Trophoblast cell (in vitro differentiated cells and primary cell): ENCODE measurements at regions not wholly inside any gene's neighbourhood (a gene's known extent, or its start where the extent isn't known, plus 50 kb on each side); places are given as distances from the start of the nearest gene placed in this dataset.

Experiments used
- DNase-seq, 2 donors: peaks; one replicate each; pipeline ENCODE4 v3.0.0-alpha.2; 2016
- H2AFZ ChIP-seq: 2 replicates; pipeline ENCODE4 v1.6.1; 2013; ENCODE audit warnings: low read length, moderate library complexity, mild to moderate bottlenecking; ENCODE audit not compliant: insufficient read depth, poor library complexity
- H2AK5ac ChIP-seq: 2 replicates; pipeline ENCODE4 v1.6.1; 2013; ENCODE audit warnings: mild to moderate bottlenecking, low read length
- H2BK120ac ChIP-seq: 2 replicates; pipeline ENCODE4 v1.6.1; 2013; ENCODE audit warnings: low read length, mild to moderate bottlenecking, moderate library complexity; ENCODE audit not compliant: insufficient read depth, poor library complexity
- H2BK12ac ChIP-seq: 2 replicates; pipeline ENCODE4 v1.6.1; 2013; ENCODE audit warnings: mild to moderate bottlenecking, low read length, moderate library complexity
- H2BK5ac ChIP-seq: 2 replicates; pipeline ENCODE4 v1.6.1; 2013; ENCODE audit warnings: low read length, low read depth, moderate library complexity, mild to moderate bottlenecking; ENCODE audit not compliant: poor library complexity
- H3K14ac ChIP-seq: 2 replicates; pipeline ENCODE4 v1.6.1; 2013; ENCODE audit warnings: mild to moderate bottlenecking, low read length
- H3K18ac ChIP-seq: 2 replicates; pipeline ENCODE4 v1.6.1; 2013; ENCODE audit warnings: mild to moderate bottlenecking, low read length
- H3K23ac ChIP-seq: 2 replicates; pipeline ENCODE4 v1.6.1; 2013; ENCODE audit warnings: low read length
- H3K27ac ChIP-seq: 2 replicates; pipeline ENCODE4 v1.5.1; 2013; ENCODE audit warnings: low read depth, mild to moderate bottlenecking, inconsistent platforms, low read length, moderate library complexity
- H3K27me3 ChIP-seq: 2 replicates; pipeline ENCODE4 v1.6.1; 2013; ENCODE audit warnings: inconsistent platforms, mild to moderate bottlenecking, low read length, moderate library complexity; ENCODE audit not compliant: insufficient read depth
- H3K36me3 ChIP-seq, 2 experiments: 1 replicate in 1 of 2; 2 replicates in 1 of 2; pipeline ENCODE4 v1.6.1; 2013; ENCODE audit warnings: low read length in 2 of 2, mild to moderate bottlenecking in 2 of 2, moderate library complexity in 1 of 2; ENCODE audit not compliant: insufficient read depth in 2 of 2, control insufficient read depth in 1 of 2
- H3K4ac ChIP-seq: 2 replicates; pipeline ENCODE4 v1.6.1; 2013; ENCODE audit warnings: low read depth, mild to moderate bottlenecking, low read length, moderate library complexity
- H3K4me1 ChIP-seq, 2 experiments: 1 replicate in 1 of 2; 2 replicates in 1 of 2; pipeline ENCODE4 v1.6.1; 2013; ENCODE audit warnings: low read length in 2 of 2, mild to moderate bottlenecking in 2 of 2, moderate library complexity in 1 of 2; ENCODE audit not compliant: insufficient read depth in 2 of 2, control insufficient read depth in 1 of 2
- H3K4me2 ChIP-seq: 2 replicates; pipeline ENCODE4 v1.6.1; 2013; ENCODE audit warnings: inconsistent platforms, mild to moderate bottlenecking, low read length, moderate library complexity
- H3K4me3 ChIP-seq: 2 replicates; pipeline ENCODE4 v1.5.1; 2013; ENCODE audit warnings: mild to moderate bottlenecking, low read depth, low read length, inconsistent platforms
- H3K79me1 ChIP-seq: one replicate; pipeline ENCODE4 v1.6.1; 2013; ENCODE audit warnings: low read length
- H3K79me2 ChIP-seq: 2 replicates; pipeline ENCODE4 v1.6.1; 2013; ENCODE audit warnings: low read length, mild to moderate bottlenecking; ENCODE audit not compliant: control insufficient read depth, insufficient read depth, poor library complexity
- H3K9ac ChIP-seq: 2 replicates; pipeline ENCODE4 v1.6.1; 2013; ENCODE audit warnings: mild to moderate bottlenecking, low read length
- H3K9me3 ChIP-seq: 2 replicates; pipeline ENCODE4 v1.6.1; 2013; ENCODE audit warnings: low read depth, mild to moderate bottlenecking, control low read depth, inconsistent platforms, low read length; ENCODE audit not compliant: insufficient read depth
- H4K12ac ChIP-seq: 2 replicates; pipeline ENCODE4 v1.6.1; 2013; ENCODE audit warnings: low read depth, mild to moderate bottlenecking, low read length, moderate library complexity
- H4K8ac ChIP-seq: 2 replicates; pipeline ENCODE4 v1.6.1; 2013; ENCODE audit warnings: low read depth, mild to moderate bottlenecking, low read length, moderate library complexity
- H4K91ac ChIP-seq: one replicate; pipeline ENCODE4 v1.6.1; 2013; ENCODE audit warnings: low read depth, mild to moderate bottlenecking, low read length, moderate library complexity
- WGBS: extraction: QIAGEN DNeasy Blood & Tissue Kit; methylation state at CpG from one replicate; pipeline ENCODE4 v1.1.7; 2013; ENCODE audit warnings: missing lambda C conversion rate; ENCODE audit not compliant: insufficient read length, insufficient coverage; ENCODE audit errors: extremely low coverage; 5-methylcytosine and 5-hydroxymethylcytosine counted together

DNA sequence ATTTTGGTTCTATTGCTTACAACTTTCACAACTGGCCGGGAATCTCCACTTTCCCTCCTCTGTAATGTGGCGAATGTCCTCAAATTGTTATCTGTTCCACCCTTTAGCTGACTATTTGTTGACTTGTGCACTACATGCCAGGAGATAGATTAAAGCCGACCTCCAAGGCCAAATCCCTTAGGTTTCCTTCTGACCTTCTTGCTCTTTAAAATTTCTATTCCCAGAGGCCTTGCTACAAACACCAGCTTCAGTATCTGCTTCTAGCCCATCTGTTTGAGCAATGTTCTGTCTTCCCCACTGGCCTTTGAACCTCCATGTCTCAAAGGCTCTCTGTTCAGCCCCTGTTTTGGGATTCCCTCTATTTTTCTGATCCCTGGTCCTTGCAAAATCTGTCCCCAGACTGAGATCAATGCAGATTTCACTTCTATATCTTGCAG, 426.2 kb downstream of the LRATD1 start:
- Histone ChIP-seq H3K14ac (no peak overlapping the region), H2AK5ac (no peak overlapping the region), H3K4me2 (no peak overlapping the region), H3K23ac (no peak overlapping the region), H3K9me3 (no peaks in the 10 kb centered on the region), H2BK12ac (no peak overlapping the region), H3K79me1 (no peaks in the 10 kb centered on the region), H2BK120ac (no peak overlapping the region), H2AFZ (no peak overlapping the region), H4K91ac (no peak overlapping the region), H3K27me3 (no peaks in the 10 kb centered on the region), H2BK5ac (no peak overlapping the region), H4K8ac (no peak overlapping the region), H3K9ac (no peak overlapping the region), H3K4me3 (no peak overlapping the region), H4K12ac (no peak overlapping the region), H3K4me1 (no peaks in the 10 kb centered on the region), H3K36me3 (no peaks in the 10 kb centered on the region), H3K27ac (no peak overlapping the region), H3K4ac (no peak overlapping the region), H3K18ac (no peak overlapping the region), H3K79me2 (no peaks in the 10 kb centered on the region)
- WGBS: no CpG with 5 or more reads among the region's 3 CpGs
- no peak for DNase-seq

DNA sequence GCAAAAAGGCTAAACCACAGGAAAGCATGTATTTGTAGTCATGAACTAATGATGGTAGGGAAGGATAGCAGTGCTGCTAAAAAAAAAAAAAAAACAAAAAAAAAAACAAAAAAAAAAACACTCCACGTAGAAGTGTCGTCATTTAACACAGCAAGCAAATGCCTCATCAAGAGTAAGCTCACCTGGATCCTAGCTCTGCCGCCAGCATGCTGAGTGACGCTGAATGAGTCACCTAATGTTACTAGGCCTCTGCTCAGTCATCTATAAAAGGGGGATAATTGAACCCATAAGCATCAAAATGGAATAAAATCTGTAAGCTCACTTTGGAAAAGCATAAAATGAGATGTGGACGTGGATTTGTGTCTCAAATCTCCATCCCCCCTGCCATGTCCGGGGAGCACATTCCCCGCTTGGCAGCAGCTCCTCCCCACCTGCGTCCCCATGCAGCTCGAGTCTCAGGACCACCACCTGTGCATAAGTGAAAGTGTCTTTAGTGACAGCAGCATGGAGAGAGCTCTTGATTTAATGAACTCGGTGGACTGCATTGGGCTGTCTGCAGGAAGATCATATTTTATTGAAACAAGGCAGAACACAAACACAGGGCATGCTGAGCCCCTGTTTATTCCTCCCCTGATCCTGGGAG, 427.5 kb downstream of the LRATD1 start:
- H3K9ac ChIP-seq: no peak overlapping the region
- H3K9me3 ChIP-seq: no peaks in the 10 kb centered on the region
- H4K91ac ChIP-seq: no peak overlapping the region
- H3K36me3 ChIP-seq: no peaks in the 10 kb centered on the region
- H2AFZ ChIP-seq: no peak overlapping the region
- H3K79me1 ChIP-seq: no peaks in the 10 kb centered on the region
- H4K12ac ChIP-seq: no peak overlapping the region
- no peaks in the 10 kb centered on the region for H3K79me2 ChIP-seq
- H3K4me3 ChIP-seq: no peak overlapping the region
- no peaks in the 10 kb centered on the region for H3K4me1 ChIP-seq
- H3K14ac ChIP-seq: no peak overlapping the region
- no peak overlapping the region for H3K4ac ChIP-seq
- no peak overlapping the region for H2BK12ac ChIP-seq
- H3K27ac ChIP-seq: no peak overlapping the region
- H2BK120ac ChIP-seq: no peak overlapping the region
- H2AK5ac ChIP-seq: no peak overlapping the region
- WGBS: no CpG with 5 or more reads among the region's 10 CpGs
- H3K18ac ChIP-seq: no peak overlapping the region
- peak; percentile 46 to 52 for DNase-seq
- no peak overlapping the region for H4K8ac ChIP-seq
- H3K23ac ChIP-seq: no peak overlapping the region
- H2BK5ac ChIP-seq: no peak overlapping the region
- H3K4me2 ChIP-seq: no peak overlapping the region
- no peaks in the 10 kb centered on the region for H3K27me3 ChIP-seq

DNA sequence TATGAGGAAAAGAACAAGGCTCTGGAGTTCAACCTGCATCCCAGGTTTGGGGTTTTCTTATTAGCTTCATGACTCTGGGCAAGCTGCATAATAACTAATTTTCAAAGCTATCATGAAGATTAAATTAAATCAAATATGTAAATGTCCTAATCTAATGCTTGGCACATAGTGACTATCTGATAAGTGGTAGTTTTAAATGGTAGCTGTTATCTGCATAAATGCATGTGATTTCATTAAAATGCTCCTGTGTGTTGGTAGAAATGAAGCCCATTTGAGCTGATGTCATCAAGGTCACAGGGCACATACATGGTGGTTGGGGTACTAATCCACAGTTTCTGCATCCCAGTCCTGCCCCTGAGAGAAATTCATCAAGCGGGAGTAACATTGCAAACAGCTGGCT, 428.8 kb downstream of the LRATD1 start:
- no peak for DNase-seq
- no CpG with 5 or more reads among the region's 1 CpG for WGBS
- no peak overlapping the region for H3K4me2 ChIP-seq
- H3K18ac ChIP-seq: no peak overlapping the region
- H4K91ac ChIP-seq: no peak overlapping the region
- no peak overlapping the region for H2AFZ ChIP-seq
- H3K27me3 ChIP-seq: no peaks in the 10 kb centered on the region
- H3K27ac ChIP-seq: no peak overlapping the region
- H2BK12ac ChIP-seq: no peak overlapping the region
- H3K9ac ChIP-seq: no peak overlapping the region
- H3K4me3 ChIP-seq: no peak overlapping the region
- no peaks in the 10 kb centered on the region for H3K36me3 ChIP-seq
- no peak overlapping the region for H2BK5ac ChIP-seq
- no peak overlapping the region for H4K12ac ChIP-seq
- no peaks in the 10 kb centered on the region for H3K79me1 ChIP-seq
- H3K4ac ChIP-seq: no peak overlapping the region
- no peak overlapping the region for H2AK5ac ChIP-seq
- H3K14ac ChIP-seq: no peak overlapping the region
- no peaks in the 10 kb centered on the region for H3K9me3 ChIP-seq
- H3K79me2 ChIP-seq: no peaks in the 10 kb centered on the region
- no peaks in the 10 kb centered on the region for H3K4me1 ChIP-seq
- no peak overlapping the region for H3K23ac ChIP-seq
- no peak overlapping the region for H2BK120ac ChIP-seq
- H4K8ac ChIP-seq: no peak overlapping the region

DNA sequence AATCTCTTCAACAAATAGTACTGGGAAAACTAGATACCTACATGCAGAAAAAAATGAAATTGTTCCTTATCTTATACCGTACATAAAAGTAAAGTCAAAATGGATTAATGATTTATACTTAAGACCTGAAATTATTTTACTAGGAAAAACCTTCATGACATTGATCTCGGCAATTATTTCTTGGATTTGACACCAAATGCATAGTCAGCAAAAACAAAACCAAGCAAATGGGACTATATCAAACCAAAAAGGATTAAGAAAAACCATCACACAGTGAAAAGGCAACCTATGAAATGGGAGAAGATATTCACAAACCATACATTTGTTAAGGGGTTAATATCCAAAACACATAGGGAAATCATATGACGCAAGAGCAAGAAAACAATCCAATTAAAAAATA, 433.6 kb downstream of the LRATD1 start:
- Histone ChIP-seq H3K27me3 (no peaks in the 10 kb centered on the region), H3K4me3 (no peak overlapping the region), H4K12ac (no peak overlapping the region), H3K4me1 (no peaks in the 10 kb centered on the region), H2BK120ac (no peak overlapping the region), H3K9ac (no peak overlapping the region), H3K14ac (no peak overlapping the region), H2BK5ac (no peak overlapping the region), H3K23ac (no peak overlapping the region), H2BK12ac (no peak overlapping the region), H3K18ac (no peak overlapping the region), H3K79me2 (no peaks in the 10 kb centered on the region), H3K36me3 (no peaks in the 10 kb centered on the region), H3K4me2 (no peak overlapping the region), H4K8ac (no peak overlapping the region), H3K4ac (no peak overlapping the region), H3K9me3 (no peaks in the 10 kb centered on the region), H3K79me1 (no peaks in the 10 kb centered on the region), H4K91ac (no peak overlapping the region), H3K27ac (no peak overlapping the region), H2AK5ac (no peak overlapping the region), H2AFZ (no peak overlapping the region)
- no peak for DNase-seq
- WGBS: no CpG with 5 or more reads among the region's 3 CpGs
